ENCODE measurements at regions not wholly inside any gene's neighbourhood (a gene's known extent, or its start where the extent isn't known, plus 50 kb on each side); places are given as distances from the start of the nearest gene placed in this dataset.

DNA sequence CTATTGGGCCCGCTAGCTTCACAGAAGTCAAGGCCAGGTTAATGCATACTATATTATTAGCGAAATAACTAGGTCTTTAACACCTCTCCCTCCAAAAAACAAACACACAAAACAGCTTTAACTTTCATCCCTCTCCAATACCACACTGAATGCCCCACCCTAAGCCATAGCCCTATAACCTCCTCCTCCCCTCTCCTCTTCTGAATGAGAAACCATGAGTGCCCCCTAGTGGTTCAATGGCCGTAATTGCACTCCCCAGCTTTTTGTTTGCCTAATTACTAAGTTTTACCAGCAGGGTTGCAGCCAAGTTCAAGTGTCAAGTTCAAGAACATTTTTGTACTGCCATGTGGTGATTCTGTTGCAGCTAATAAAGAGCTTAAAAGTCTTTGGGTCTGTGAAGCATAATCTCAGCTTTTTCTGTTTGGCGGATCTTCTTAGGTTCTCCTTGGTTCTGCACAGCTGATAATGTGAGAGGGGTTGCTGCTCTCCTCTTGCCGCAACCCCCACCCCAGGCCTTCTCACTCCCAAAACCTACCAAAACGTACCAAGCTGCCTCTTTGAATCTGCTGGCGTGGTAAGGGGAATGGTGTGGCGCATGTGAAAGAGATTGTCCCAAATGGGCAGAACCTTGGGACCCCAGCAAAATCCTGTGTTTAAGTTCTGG lies 57.9 kb downstream of the RPL22L1 start (continued):
- TF ChIP-seq, protein P1, sequence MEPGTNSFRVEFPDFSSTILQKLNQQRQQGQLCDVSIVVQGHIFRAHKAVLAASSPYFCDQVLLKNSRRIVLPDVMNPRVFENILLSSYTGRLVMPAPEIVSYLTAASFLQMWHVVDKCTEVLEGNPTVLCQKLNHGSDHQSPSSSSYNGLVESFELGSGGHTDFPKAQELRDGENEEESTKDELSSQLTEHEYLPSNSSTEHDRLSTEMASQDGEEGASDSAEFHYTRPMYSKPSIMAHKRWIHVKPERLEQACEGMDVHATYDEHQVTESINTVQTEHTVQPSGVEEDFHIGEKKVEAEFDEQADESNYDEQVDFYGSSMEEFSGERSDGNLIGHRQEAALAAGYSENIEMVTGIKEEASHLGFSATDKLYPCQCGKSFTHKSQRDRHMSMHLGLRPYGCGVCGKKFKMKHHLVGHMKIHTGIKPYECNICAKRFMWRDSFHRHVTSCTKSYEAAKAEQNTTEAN (CRISPR knock-in tag; IDR thresholded peaks at IDR 0.05): no peak
- TF ChIP-seq CBX3 (IDR thresholded peaks at IDR 0.05; ENCODE audit: borderline replicate concordance in 1 of 2, low read length in 2 of 2) (peak in 1 of 2 experiments; percentile 55; a peak in 1 of 3 replicates), SIN3B (IDR thresholded peaks at IDR 0.05; ENCODE audit: low read depth) (no peak), MAX (CRISPR knock-in tag; IDR thresholded peaks at IDR 0.05) (no peak), RBFOX2 (IDR thresholded peaks at IDR 0.05; ENCODE audit: low read depth, low read length) (no peak), ZKSCAN1 (IDR thresholded peaks at IDR 0.05; ENCODE audit: low read depth, low read length) (no peak), SMAD4 (CRISPR knock-in tag; conservative IDR thresholded peaks at IDR 0.05) (peak; percentile 47), MNT (conservative IDR thresholded peaks at IDR 0.05) (0 out of 4 replicates have a peak, but pooled peaks of 1 of the 2 experiments have one; percentile 22), NCOR1 (IDR thresholded peaks at IDR 0.05) (no peak), TEAD4 (IDR thresholded peaks at IDR 0.05; ENCODE audit: low read length) (no peak), TEAD4 (CRISPR knock-in tag; IDR thresholded peaks at IDR 0.05; ENCODE audit: borderline replicate concordance) (no peak), TAF9B (IDR thresholded peaks at IDR 0.05; ENCODE audit: partially characterized antibody) (no peak), ZNF592 (IDR thresholded peaks at IDR 0.05) (peak; percentile 83), POLR2AphosphoS5 (IDR thresholded peaks at IDR 0.05; ENCODE audit: control insufficient read depth, insufficient read depth, low read depth, low read length) (no peak), KAT7 (CRISPR knock-in tag; IDR thresholded peaks at IDR 0.05; ENCODE audit: borderline replicate concordance) (no peak; the same call in 1 of the 2 replicates), ZNF584 (CRISPR knock-in tag; IDR thresholded peaks at IDR 0.05; ENCODE audit: low read depth) (no peak)
- TF ChIP-seq, protein P2, sequence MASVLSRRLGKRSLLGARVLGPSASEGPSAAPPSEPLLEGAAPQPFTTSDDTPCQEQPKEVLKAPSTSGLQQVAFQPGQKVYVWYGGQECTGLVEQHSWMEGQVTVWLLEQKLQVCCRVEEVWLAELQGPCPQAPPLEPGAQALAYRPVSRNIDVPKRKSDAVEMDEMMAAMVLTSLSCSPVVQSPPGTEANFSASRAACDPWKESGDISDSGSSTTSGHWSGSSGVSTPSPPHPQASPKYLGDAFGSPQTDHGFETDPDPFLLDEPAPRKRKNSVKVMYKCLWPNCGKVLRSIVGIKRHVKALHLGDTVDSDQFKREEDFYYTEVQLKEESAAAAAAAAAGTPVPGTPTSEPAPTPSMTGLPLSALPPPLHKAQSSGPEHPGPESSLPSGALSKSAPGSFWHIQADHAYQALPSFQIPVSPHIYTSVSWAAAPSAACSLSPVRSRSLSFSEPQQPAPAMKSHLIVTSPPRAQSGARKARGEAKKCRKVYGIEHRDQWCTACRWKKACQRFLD (CRISPR knock-in tag; IDR thresholded peaks at IDR 0.05): peak; percentile 28; the same call in 1 of the 2 replicates

Data from K562 (cell line).